ENCODE measurements at regions not wholly inside any gene's neighbourhood (a gene's known extent, or its start where the extent isn't known, plus 50 kb on each side); places are given as distances from the start of the nearest gene placed in this dataset.

- DNase-seq (ENCODE audit: low spot score in 2 of 2), result no peak
- TF ChIP-seq CTCF (IDR thresholded peaks at IDR 0.05), result no peak
- no peak for TF ChIP-seq POLR2A (IDR thresholded peaks at IDR 0.05)
- no peak for TF ChIP-seq POLR2AphosphoS5 (IDR thresholded peaks at IDR 0.05)
- intact Hi-C loops (cut with DNase I; ENCODE audit: low total_unique reads), result no loop called here
Measured at GRCh38 chr1:29939079-29939478, 702.8 kb downstream of the PTPRU start.

DNA sequence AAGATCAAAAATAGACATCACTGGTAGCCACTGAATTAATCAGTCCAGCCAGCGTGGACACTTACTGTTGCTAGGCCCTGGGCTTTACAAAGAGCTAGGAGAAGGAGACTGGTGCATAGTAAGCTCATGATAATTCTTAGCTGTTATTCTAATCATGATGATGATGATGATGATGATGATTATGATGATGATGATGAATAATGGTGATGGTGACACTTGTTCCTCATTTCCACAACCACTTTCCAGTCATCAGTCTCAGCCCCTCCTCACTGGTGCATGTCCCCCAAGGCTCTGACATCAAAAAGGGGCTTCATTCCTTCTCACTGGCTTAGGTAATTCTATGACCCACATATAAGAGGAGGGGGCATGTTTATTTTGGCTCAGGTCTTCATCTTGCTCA is 701.0 kb downstream of the PTPRU start:
- Histone ChIP-seq H3K36me3 (no peaks in the 10 kb centered on the region), H3K4me3 (no peak overlapping the region), H3K27ac (no peak overlapping the region), H3K4me1 (no peaks in the 10 kb centered on the region), H3K27me3 (peaks cover 0 to 30% of the 10 kb centered on the region in 2 donors), H3K9me3 (no peaks in the 10 kb centered on the region)
- intact Hi-C loops (cut with DNase I; ENCODE audit: low total_unique reads), result no loop called here
- DNase-seq (ENCODE audit: low spot score in 2 of 2), result no peak
- TF ChIP-seq POLR2A (IDR thresholded peaks at IDR 0.05) (no peak), POLR2AphosphoS5 (IDR thresholded peaks at IDR 0.05) (no peak), CTCF (IDR thresholded peaks at IDR 0.05) (no peak)

More at GRCh38 chr1:29939079-29939478, 702.8 kb downstream of the PTPRU start:
- H3K27me3 ChIP-seq, result peaks cover 0 to 35% of the 10 kb centered on the region in 2 donors
- H3K36me3 ChIP-seq, result no peaks in the 10 kb centered on the region
- H3K9me3 ChIP-seq, result no peaks in the 10 kb centered on the region
- H3K4me3 ChIP-seq, result no peak overlapping the region
- no peaks in the 10 kb centered on the region for H3K4me1 ChIP-seq
- H3K27ac ChIP-seq, result no peak overlapping the region

GRCh38 chr1:29936031-29936544 is 699.8 kb downstream of the PTPRU start:
- H3K4me1 ChIP-seq, result no peaks in the 10 kb centered on the region
- H3K36me3 ChIP-seq, result no peaks in the 10 kb centered on the region
- no peak overlapping the region for H3K27ac ChIP-seq
- no peak overlapping the region for H3K4me3 ChIP-seq
- intact Hi-C loops (cut with DNase I; ENCODE audit: low total_unique reads), result no loop called here
- TF ChIP-seq CTCF (IDR thresholded peaks at IDR 0.05), result no peak
- TF ChIP-seq POLR2A (IDR thresholded peaks at IDR 0.05), result no peak
- TF ChIP-seq POLR2AphosphoS5 (IDR thresholded peaks at IDR 0.05), result no peak
- peaks cover 0 to 17% of the 10 kb centered on the region in 2 donors for H3K27me3 ChIP-seq
- H3K9me3 ChIP-seq, result no peaks in the 10 kb centered on the region
- DNase-seq (ENCODE audit: low spot score in 2 of 2), result no peak

DNA sequence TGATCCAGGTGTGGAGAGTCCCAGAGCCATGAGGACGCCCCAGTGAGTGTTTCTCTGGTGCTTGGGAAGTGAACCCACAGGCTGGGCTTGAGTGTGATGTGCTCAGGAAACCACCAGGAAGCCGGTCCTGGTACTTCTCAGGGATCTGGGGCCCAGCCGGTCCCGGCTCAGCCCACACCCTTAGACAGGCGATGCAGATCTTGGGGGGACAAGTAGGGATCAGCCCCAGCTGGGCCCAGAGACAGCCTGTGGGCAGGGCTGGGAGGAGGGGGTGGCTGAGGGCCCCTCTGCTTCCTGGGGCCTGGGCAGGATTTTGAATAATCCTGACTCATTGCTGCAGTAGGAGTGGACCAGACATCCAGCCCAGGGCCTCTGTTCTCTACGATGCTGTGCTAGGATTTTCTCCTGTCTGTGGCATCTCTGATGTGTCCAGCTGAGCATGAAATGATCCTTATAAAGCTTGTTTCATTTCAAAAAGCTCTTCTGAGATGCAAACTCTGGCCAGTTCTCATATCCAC is 698.0 kb downstream of the PTPRU start:
- no peak overlapping the region for H3K4me3 ChIP-seq
- TF ChIP-seq CTCF (IDR thresholded peaks at IDR 0.05) (no peak), POLR2A (IDR thresholded peaks at IDR 0.05) (no peak), POLR2AphosphoS5 (IDR thresholded peaks at IDR 0.05) (no peak)
- H3K27ac ChIP-seq, result no peak overlapping the region
- H3K4me1 ChIP-seq, result no peaks in the 10 kb centered on the region
- intact Hi-C loops (cut with DNase I; ENCODE audit: low total_unique reads), result no loop called here
- DNase-seq (ENCODE audit: low spot score in 2 of 2), result no peak
- peaks cover 0 to 4% of the 10 kb centered on the region in 2 donors for H3K27me3 ChIP-seq
- H3K9me3 ChIP-seq, result no peaks in the 10 kb centered on the region
- H3K36me3 ChIP-seq, result no peaks in the 10 kb centered on the region

DNA sequence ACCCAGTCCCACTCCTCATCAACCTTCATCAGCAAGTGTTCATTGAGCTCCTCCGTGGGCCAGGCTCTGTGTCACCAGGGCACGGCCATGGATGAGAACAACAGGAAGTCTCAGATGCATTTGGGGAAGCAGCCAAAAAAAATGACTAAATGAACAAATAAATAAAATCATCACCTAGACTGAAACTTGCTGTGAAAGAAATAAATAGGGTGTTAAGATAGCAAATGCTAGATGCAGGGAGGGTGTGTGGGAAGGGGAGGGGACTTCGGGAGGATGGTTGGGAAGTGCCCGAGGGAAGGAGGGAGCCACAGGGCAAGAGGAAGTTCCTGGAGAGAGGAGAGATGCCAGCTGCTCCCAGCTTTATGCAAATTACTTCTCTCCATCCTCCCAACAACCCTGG is 696.7 kb downstream of the PTPRU start:
- DNase-seq (ENCODE audit: low spot score in 2 of 2), result no peak
- TF ChIP-seq POLR2A (IDR thresholded peaks at IDR 0.05) (no peak), POLR2AphosphoS5 (IDR thresholded peaks at IDR 0.05) (no peak), CTCF (IDR thresholded peaks at IDR 0.05) (no peak)
- no peak overlapping the region for H3K4me3 ChIP-seq

More for the DNA sequence above, 696.7 kb downstream of the PTPRU start:
- Histone ChIP-seq H3K4me1 (no peaks in the 10 kb centered on the region), H3K36me3 (no peaks in the 10 kb centered on the region), H3K27me3 (peaks cover 0 to 4% of the 10 kb centered on the region in 2 donors), H3K27ac (no peak overlapping the region), H3K9me3 (no peaks in the 10 kb centered on the region)
- intact Hi-C loops (cut with DNase I; ENCODE audit: low total_unique reads), result no loop called here
